SKM-1 (cell line): ENCODE measurements at regions not wholly inside any gene's neighbourhood (a gene's known extent, or its start where the extent isn't known, plus 50 kb on each side); places are given as distances from the start of the nearest gene placed in this dataset.
"Not testable (repeated sequence)": the region's sequence is repeated elsewhere in the genome, so short reads cannot be mapped to it uniquely, and the experiment has no call there.

Experiments used
- DNase-seq: peaks from one replicate; lab custom pipeline; 2025; ENCODE audit not compliant: unreplicated experiment; lab: John Stamatoyannopoulos, UW

GRCh38 chr10:85105614-85106255 is 777.3 kb downstream of the CCSER2 start:
- DNase-seq, result no peak

- no peak for DNase-seq
These were observed 782.9 kb downstream of the CCSER2 start for GRCh38 chr10:85111271-85111670.

DNA sequence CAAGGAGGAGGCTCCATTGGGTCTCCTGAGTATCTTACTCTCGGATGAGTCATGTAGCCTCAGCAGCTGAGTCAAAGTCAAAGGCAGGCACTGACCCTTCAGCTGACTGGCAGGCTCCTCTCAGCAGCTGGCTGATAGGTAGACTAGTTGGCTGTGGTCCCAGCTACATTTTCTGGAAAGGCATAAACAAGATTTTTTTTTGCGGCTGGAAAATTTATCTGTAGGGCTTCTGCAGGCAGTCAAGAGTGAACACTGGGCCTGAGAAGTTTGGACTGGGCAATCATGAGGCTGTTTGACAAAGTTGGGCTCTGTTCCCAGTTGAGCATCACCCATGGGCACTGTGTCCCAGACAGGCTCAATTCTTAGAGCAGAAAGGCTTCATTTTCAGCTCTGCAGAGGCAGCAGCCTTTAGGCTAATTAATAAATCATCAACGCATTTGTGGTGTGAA is 796.2 kb downstream of the CCSER2 start:
- DNase-seq, result no peak

GRCh38 chr10:85137253-85137652 is 808.9 kb downstream of the CCSER2 start:
- no peak for DNase-seq

DNA sequence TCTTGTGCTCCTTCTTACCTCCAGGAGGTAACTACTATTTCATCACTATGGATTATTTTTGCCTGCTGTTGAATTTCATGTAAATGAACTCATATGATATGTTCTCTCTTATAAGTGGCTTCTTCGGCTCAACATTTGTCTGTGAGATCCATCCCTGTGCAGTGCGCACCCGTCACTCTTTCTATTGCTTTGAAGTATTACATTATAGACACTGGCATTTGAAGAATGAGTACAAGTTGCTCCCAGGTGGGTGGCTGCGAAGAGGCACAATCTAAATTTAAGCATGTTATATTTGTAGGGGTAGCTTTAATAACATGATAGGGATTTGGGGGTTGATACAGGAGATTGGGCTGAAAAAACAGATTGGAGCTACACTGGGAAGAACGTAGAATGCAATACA is 809.7 kb downstream of the CCSER2 start:
- DNase-seq, result no peak

DNA sequence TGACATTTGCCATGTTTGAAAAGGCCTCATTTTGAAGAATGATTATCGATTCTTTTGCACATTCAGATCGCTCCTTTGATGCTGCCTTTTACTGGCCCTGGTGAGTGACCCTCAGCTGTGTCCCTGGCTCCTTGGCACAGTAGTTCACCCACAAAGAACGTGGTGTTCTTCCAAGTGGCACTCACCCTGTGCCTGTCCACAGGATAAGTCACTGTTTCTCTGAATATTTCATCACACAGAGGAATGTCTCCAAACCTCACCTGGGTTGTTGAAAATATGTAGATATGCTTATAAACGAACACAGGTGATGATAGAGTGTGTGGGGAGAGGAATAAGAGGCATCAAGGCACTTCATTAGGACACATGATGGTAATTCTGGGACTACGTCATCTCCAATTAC is 810.7 kb downstream of the CCSER2 start:
- no peak for DNase-seq

DNA sequence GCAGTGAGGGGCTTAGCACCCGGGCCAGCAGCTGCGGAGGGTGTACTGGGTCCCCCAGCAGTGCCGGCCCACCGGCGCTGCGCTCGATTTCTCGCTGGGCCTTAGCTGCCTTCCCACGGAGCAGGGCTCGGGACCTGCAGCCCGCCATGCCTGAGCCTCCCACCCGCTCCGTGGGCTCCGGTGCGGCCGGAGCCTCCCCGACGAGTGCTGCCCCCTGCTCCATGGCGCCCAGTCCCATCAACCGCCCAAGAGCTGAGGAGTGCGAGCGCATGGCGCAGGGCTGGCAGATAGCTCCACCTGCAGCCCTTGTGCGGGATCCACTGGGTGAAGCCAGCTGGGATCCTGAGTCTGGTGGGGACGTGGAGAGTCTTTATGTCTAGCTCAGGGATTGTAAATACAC is 813.1 kb downstream of the CCSER2 start:
- not testable (repeated sequence) for DNase-seq

- no peak for DNase-seq
These were observed 817.6 kb downstream of the CCSER2 start for GRCh38 chr10:85145966-85146365.

GRCh38 chr10:85147346-85148250 is 819.2 kb downstream of the CCSER2 start:
- no peak for DNase-seq

DNA sequence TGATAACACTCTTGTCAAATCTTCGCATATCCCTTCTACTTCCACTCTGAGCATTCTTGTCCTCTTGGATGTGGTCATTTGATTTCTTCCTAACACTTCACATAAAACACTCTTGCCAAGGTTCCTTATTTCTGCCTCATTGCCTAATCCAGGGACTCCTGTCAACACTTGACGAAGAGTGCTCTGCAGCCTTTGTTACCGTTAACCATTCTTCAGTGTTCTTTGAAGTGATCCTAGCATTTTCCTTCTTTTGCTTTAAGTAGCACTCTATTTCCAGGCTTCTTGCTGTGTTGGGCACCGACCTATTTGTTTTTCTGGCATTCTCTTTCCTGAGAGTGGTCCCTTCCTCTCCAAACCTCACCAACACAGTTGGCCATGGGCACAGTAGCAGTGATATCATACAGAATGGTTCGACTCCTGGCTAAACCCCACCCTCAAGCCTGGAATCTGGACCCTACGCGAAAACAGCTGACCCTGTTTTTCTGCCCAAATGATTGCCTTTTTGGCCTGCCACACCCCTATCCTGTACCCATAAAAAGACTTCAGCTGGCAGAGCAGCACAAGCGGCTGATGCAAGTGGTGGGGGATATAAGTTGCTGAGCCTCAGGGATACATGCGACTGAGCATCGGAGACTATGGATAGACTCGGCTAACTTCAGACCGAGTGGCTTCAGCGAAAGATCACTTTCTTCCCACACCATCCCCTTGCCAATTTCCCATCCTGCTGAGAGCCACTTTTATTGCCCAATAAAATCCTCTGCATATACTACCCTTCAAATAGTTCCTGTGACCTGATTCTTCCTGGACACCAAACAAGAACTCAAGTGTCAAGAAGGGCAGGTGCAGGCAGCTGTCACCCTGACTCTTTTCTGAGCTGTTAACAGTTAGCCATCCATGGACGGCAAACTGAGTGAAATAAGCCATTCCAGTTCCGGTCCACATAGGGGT is 820.6 kb downstream of the CCSER2 start:
- no peak for DNase-seq

GRCh38 chr10:85149766-85150165 is 821.4 kb downstream of the CCSER2 start:
- no peak for DNase-seq

GRCh38 chr10:85151506-85151905 is 823.1 kb downstream of the CCSER2 start:
- DNase-seq, result no peak

DNA sequence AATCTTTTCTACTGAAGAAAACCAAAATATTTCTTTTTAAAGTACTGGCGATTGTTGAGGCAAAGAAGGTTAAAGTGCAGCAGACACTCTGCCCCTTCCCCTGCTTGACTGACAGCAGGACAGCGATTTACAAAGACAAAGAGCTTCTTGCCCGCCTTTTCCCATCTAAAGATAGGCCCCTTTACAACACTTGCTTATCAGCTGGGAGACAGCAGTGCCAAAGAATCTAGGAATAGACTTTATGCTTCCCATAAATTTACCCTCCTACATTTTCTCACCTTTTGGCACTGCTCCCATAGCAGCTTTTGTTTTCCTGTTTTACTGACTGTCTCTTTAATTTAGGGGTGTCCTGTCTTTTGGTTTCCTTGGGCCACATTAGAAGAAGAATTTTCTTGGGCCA is 824.1 kb downstream of the CCSER2 start:
- no peak for DNase-seq

GRCh38 chr10:85152911-85153310 is 824.5 kb downstream of the CCSER2 start:
- no peak for DNase-seq

- no peak for DNase-seq
These were observed 828.8 kb downstream of the CCSER2 start for GRCh38 chr10:85157206-85157605.

DNA sequence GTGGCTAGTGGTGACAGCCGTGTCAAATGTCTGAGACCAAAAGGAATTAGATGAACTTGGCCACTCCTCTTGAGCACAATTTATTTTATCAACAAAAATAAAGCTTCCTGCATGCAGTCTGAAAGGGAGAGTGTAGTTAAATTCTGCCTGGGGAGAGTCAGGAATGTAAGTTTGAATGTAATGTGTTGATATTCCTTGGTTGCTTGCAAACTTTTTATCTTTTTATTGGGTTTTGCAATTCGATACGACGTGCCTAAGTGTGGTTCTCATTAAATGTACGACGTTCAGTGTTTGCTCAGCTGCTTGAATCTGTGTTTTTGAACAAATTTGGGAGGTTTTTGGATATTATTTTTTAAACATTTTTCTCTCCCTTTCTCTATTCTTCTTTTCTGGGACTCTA is 839.9 kb downstream of the CCSER2 start:
- DNase-seq, result no peak

DNA sequence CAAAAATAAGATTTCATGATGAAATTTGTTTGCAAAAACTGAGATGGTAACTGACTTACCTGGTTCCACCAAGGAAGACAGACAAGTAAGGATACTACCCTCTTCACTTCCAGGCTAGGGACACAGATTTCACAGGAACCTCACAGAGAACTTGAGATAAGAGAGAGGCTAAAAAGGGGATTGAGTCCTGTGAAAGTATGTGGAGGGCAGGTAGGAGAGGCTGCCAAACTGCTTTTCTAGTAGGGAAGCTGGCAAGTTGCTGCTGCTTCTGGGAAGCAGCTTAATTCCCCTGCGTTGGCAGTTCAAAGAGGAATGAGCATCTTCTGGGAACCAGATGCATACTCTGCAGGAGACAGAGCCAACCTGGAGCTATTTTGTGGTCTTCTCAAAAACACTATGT is 841.6 kb downstream of the CCSER2 start:
- no peak for DNase-seq

DNA sequence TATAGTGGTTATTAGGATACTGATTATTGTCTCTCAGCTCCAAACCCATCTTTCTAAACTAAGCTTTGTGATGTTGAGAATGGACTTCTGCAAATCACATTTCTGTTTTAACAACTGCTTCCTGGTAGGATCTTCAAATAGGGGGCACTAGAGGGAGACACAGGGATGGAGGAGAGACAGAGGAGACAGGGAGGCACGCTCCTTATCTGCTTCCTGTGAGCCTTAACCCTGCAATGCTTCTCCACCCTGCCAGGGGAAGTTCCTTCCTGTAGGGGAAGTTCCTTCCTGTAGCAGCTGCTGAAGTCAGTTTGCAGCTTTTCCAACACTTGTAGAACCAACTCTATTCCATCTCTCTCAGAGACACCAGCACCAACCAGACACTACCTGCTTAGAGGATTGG is 847.2 kb downstream of the CCSER2 start:
- no peak for DNase-seq

GRCh38 chr10:85177767-85178166 is 849.4 kb downstream of the CCSER2 start:
- DNase-seq, result no peak

GRCh38 chr10:85187047-85187446 is 858.7 kb downstream of the CCSER2 start:
- DNase-seq, result no peak

GRCh38 chr10:85188770-85189484 is 860.5 kb downstream of the CCSER2 start:
- no peak for DNase-seq
